CD8-positive, alpha-beta memory T cell (primary cell): ENCODE measurements at regions not wholly inside any gene's neighbourhood (a gene's known extent, or its start where the extent isn't known, plus 50 kb on each side); places are given as distances from the start of the nearest gene placed in this dataset.

Experiments
- CTCF ChIA-PET: fragments of 350-600 bp; sonication (Branson Sonifier 250); formaldehyde crosslinking; loops from one replicate; lab custom pipeline; 2021; ENCODE audit warnings: antibody characterized with exemption; lab: Charles Lee
- POLR2A ChIA-PET: fragments of 350-600 bp; sonication (Branson Sonifier 250); formaldehyde crosslinking; loops from one replicate; lab custom pipeline; 2021; ENCODE audit warnings: antibody characterized with exemption; lab: Charles Lee
- DNase-seq, 5 donors: peaks; one replicate each; pipeline versions ENCODE4 v3.0.0 to v3.0.0-alpha.2; 2020 to 2022; ENCODE audit warnings: mixed read lengths in 1 of 5
- H3K27ac ChIP-seq: one replicate; pipeline ENCODE4 v1.7.0; 2013; ENCODE audit warnings: low read depth, mild to moderate bottlenecking, low read length, moderate library complexity
- H3K27me3 ChIP-seq: 2 replicates; pipeline ENCODE4 v1.7.0; 2013; ENCODE audit warnings: low read length, mild to moderate bottlenecking; ENCODE audit not compliant: insufficient read depth, poor library complexity, severe bottlenecking
- H3K36me3 ChIP-seq: 2 replicates; pipeline ENCODE4 v1.7.0; 2013; ENCODE audit warnings: mild to moderate bottlenecking, low read length, moderate library complexity; ENCODE audit not compliant: insufficient read depth
- H3K4me1 ChIP-seq: 2 replicates; pipeline ENCODE4 v1.7.0; 2013; ENCODE audit warnings: mild to moderate bottlenecking, low read length, moderate library complexity; ENCODE audit not compliant: insufficient read depth
- H3K4me3 ChIP-seq: 2 replicates; pipeline ENCODE4 v1.7.0; 2013; ENCODE audit warnings: mild to moderate bottlenecking, low read length
- H3K9me3 ChIP-seq: 2 replicates; pipeline ENCODE4 v1.7.0; 2013; ENCODE audit warnings: mild to moderate bottlenecking, low read length
- H3K27ac Mint-ChIP-seq, 8 donors: one replicate each; pipeline ENCODE4 v1.8.0; 2020 to 2021; ENCODE audit warnings: mixed read lengths in 8 of 8, mild to moderate bottlenecking in 6 of 8, inconsistent platforms in 3 of 8, moderate library complexity in 3 of 8
- H3K27me3 Mint-ChIP-seq, 2 donors: one replicate each; pipeline ENCODE4 v1.8.0; 2020 to 2021; ENCODE audit warnings: mixed read lengths in 2 of 2, mild to moderate bottlenecking in 1 of 2, moderate library complexity in 1 of 2
- H3K36me3 Mint-ChIP-seq, 3 donors: one replicate each; pipeline ENCODE4 v1.8.0; 2020 to 2021; ENCODE audit warnings: mixed read lengths in 3 of 3, inconsistent platforms in 1 of 3, mild to moderate bottlenecking in 1 of 3
- H3K4me1 Mint-ChIP-seq, 3 donors: one replicate each; pipeline ENCODE4 v1.8.0; 2020 to 2021; ENCODE audit warnings: mixed read lengths in 3 of 3, inconsistent platforms in 1 of 3, mild to moderate bottlenecking in 1 of 3
- H3K4me3 Mint-ChIP-seq, 7 donors: one replicate each; pipeline ENCODE4 v1.8.0; 2020 to 2021; ENCODE audit warnings: mixed read lengths in 7 of 7, mild to moderate bottlenecking in 6 of 7, moderate library complexity in 4 of 7, inconsistent platforms in 2 of 7
- H3K9me3 Mint-ChIP-seq, 5 donors: one replicate each; pipeline ENCODE4 v1.8.0; 2020 to 2022; ENCODE audit warnings: mixed read lengths in 5 of 5, mild to moderate bottlenecking in 3 of 5, moderate library complexity in 2 of 5, inconsistent platforms in 1 of 5

DNA sequence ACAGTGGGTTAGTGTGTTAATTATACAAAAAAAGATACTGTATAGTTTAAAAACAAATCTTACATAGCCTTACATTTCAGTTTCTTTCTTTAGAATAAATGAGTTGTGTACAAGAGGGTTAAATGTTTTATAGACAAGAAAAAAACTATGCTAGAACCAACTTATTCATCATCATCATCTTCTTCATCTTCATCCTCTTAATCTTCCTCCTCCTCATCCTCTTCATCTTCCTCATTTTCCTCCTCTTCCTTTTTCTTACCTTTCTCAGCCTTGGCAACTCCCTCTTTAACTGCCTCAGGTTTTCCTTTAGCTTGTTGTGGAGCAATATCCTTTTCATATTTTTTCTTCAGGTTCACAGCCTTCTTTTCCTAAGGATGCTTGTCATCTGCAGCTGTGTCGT is 53.7 kb downstream of the RPS12 start:
- POLR2A ChIA-PET, result no interaction called here
- CTCF ChIA-PET, result no interaction called here
- DNase-seq, result no peak
- no peak overlapping the region for H3K4me3 Mint-ChIP-seq
- Histone ChIP-seq H3K4me3 (no peak overlapping the region), H3K36me3 (no peaks in the 10 kb centered on the region), H3K9me3 (no peaks in the 10 kb centered on the region), H3K27me3 (no peaks in the 10 kb centered on the region), H3K27ac (no peak overlapping the region), H3K4me1 (no peaks in the 10 kb centered on the region)
- no peaks in the 10 kb centered on the region for H3K36me3 Mint-ChIP-seq
- H3K9me3 Mint-ChIP-seq, result no peaks in the 10 kb centered on the region
- no peak overlapping the region for H3K27ac Mint-ChIP-seq
- no peaks in the 10 kb centered on the region for H3K4me1 Mint-ChIP-seq
- H3K27me3 Mint-ChIP-seq, result peaks cover 6 to 12% of the 10 kb centered on the region in 2 donors

DNA sequence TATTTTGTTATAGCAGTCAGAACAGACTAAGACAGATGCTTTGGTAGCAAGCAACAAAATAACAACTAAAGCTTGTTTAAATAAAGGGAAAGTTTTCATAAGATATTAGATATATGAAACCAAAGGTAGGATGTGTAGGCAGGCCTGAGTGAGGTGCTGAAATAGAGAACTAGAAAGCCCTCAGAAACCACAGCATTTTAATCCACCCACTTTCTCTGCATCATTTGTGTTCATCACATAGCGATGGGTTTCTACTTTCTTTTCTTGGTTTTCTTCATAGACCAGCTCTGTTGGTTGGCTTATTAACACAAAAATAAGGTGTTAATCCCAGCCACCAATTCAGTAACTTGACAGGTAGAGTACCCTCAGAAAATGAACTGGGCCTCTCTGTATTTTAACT is 58.6 kb downstream of the RPS12 start:
- DNase-seq, result no peak
- H3K27me3 Mint-ChIP-seq, result peaks cover 6 to 16% of the 10 kb centered on the region in 2 donors
- H3K36me3 ChIP-seq, result no peaks in the 10 kb centered on the region
- H3K27ac ChIP-seq, result no peak overlapping the region
- H3K4me3 ChIP-seq, result no peak overlapping the region
- no peaks in the 10 kb centered on the region for H3K27me3 ChIP-seq
- no peaks in the 10 kb centered on the region for H3K9me3 ChIP-seq
- H3K9me3 Mint-ChIP-seq, result peaks cover 0 to 4% (median 0%) of the 10 kb centered on the region in 5 donors
- H3K36me3 Mint-ChIP-seq, result peaks cover 0 to 5% (median 0%) of the 10 kb centered on the region in 3 donors
- H3K4me1 Mint-ChIP-seq, result no peaks in the 10 kb centered on the region
- POLR2A ChIA-PET, result interaction anchor here (0.6 kb wide), 1 partner anchor 38 kb away, joined by 6 read pairs; no protein-coding TSS in a partner anchor
- H3K4me3 Mint-ChIP-seq, result no peak overlapping the region
- H3K4me1 ChIP-seq, result no peaks in the 10 kb centered on the region
- no peak overlapping the region for H3K27ac Mint-ChIP-seq
- CTCF ChIA-PET, result no interaction called here

DNA sequence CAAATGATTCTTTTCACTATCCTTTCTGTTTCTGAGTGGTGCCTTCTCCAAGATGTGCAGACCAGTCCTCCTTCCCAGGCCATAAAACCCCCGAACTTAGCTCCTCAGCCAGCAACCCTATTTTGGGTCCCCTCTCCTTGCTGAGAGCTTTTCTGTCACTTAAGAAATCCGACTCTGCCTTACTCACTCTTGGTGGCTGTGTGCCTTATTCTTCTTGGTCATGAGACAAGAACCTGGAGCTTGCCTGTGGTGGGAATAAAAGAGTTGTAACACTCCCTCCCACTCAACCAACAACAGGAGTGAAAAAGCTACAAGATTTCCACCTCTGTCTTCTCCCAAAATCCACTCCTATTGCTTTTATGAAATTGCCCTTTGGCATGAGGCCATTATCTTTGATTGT is 62.6 kb downstream of the RPS12 start:
- H3K9me3 ChIP-seq, result no peaks in the 10 kb centered on the region
- no peak overlapping the region for H3K27ac ChIP-seq
- CTCF ChIA-PET, result no interaction called here
- no peak overlapping the region for H3K4me3 ChIP-seq
- H3K36me3 Mint-ChIP-seq, result peaks cover 0 to 5% (median 0%) of the 10 kb centered on the region in 3 donors
- no peaks in the 10 kb centered on the region for H3K4me1 ChIP-seq
- peaks cover 0 to 16% of the 10 kb centered on the region in 2 donors for H3K27me3 Mint-ChIP-seq
- no peaks in the 10 kb centered on the region for H3K27me3 ChIP-seq
- no peak overlapping the region for H3K4me3 Mint-ChIP-seq
- POLR2A ChIA-PET, result no interaction called here
- peak overlapping the region in 1 of 8 donors; percentile 15 for H3K27ac Mint-ChIP-seq
- H3K36me3 ChIP-seq, result no peaks in the 10 kb centered on the region
- no peaks in the 10 kb centered on the region for H3K4me1 Mint-ChIP-seq
- DNase-seq, result no peak
- H3K9me3 Mint-ChIP-seq, result peaks cover 0 to 4% (median 0%) of the 10 kb centered on the region in 5 donors

DNA sequence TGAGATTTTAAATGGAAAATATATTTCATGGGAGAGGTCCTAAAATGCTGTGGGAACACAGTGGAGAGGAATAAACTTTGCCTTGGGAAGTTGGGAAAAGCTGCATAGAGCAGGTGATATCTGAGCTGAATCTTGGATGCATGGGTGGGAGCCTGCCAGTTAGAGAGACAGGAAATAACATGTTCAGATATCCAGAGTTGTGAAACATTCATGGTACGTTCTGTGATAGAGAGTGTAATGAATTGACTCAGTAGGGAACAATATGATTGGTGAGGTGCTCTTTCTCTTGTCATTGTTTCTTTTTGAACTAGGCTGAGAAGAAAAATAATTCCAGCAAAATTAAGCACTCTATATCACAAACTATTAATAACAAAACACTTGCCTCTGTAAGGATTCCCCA is 72.8 kb downstream of the RPS12 start:
- CTCF ChIA-PET, result no interaction called here
- no peak for DNase-seq
- Histone ChIP-seq H3K27me3 (no peaks in the 10 kb centered on the region), H3K36me3 (no peaks in the 10 kb centered on the region), H3K9me3 (no peaks in the 10 kb centered on the region), H3K4me3 (no peak overlapping the region), H3K27ac (no peak overlapping the region), H3K4me1 (no peaks in the 10 kb centered on the region)
- Mint-ChIP-seq H3K27ac (no peak overlapping the region), H3K36me3 (no peaks in the 10 kb centered on the region), H3K9me3 (no peaks in the 10 kb centered on the region), H3K4me3 (no peak overlapping the region), H3K4me1 (no peaks in the 10 kb centered on the region), H3K27me3 (peaks cover 0 to under 1% of the 10 kb centered on the region in 2 donors)
- POLR2A ChIA-PET, result no interaction called here

DNA sequence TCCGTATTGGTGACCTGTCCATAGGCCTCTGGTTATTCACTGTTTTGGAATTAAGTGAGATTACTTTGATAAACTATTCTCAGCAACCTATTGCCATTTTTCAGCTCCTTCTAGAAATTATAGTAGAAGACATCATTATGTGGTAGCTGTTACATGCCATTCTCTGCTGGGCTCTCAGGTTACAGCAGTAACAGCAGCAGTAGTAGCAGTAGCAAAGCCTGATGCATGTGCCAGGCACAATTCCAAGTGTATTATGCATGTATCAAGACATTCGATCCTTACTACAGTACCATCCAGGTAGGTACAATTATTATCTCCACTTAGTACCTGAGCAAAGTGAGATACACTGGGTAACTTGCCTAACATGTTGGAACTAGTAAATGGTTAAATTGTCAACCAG is 74.3 kb downstream of the RPS12 start:
- DNase-seq, result no peak
- H3K9me3 Mint-ChIP-seq, result no peaks in the 10 kb centered on the region

DNA sequence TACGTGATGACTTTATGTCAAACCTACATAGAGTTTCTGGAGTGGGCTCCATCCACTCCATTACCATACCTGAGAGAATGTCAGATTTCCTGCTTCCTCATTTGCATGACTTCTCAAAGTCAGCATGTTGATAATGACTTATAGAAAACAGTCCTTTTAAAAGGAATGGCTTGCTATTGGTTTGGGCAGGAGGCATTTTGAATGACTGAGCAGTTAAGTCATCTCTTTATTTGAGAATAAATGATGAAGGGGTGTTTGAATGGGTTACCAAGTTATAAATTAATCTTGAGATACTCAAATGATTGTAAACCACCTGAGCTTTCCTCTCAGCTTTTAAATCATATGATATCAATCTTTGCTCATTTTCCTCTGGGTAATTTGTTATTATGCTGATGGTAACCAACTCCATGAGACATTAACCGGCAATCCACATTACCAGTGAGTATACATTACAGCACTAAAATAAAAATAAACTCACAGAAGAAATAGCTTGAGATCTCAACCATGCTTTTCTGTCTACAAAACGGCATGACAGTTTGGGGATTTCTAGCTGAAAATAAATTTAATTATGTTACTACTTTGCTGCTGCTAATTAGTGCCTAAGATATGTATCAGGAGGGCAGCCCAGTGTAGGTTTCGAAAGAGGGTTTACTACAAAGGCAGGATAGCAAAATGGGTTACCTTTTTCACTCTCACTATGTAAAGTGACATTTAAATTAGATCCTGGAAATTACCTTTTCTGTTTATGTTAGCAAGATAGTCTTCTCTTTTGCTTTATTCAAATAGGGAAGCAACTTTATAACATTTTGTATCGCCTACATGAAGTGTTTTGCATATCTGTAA is 78.8 kb downstream of the RPS12 start:
- H3K27ac Mint-ChIP-seq, result no peak overlapping the region
- ChIA-PET POLR2A (no interaction called here), CTCF (no interaction called here)
- no peaks in the 10 kb centered on the region for H3K36me3 Mint-ChIP-seq
- H3K4me3 Mint-ChIP-seq, result no peak overlapping the region
- H3K27me3 Mint-ChIP-seq, result peaks cover 1 to 7% of the 10 kb centered on the region in 2 donors
- Histone ChIP-seq H3K4me1 (no peaks in the 10 kb centered on the region), H3K36me3 (no peaks in the 10 kb centered on the region), H3K27ac (no peak overlapping the region), H3K9me3 (no peaks in the 10 kb centered on the region), H3K27me3 (no peaks in the 10 kb centered on the region), H3K4me3 (no peak overlapping the region)
- DNase-seq, result no peak
- no peaks in the 10 kb centered on the region for H3K4me1 Mint-ChIP-seq
- no peaks in the 10 kb centered on the region for H3K9me3 Mint-ChIP-seq

More for the DNA sequence above, 74.3 kb downstream of the RPS12 start:
- Histone ChIP-seq H3K27me3 (no peaks in the 10 kb centered on the region), H3K27ac (no peak overlapping the region), H3K4me1 (no peaks in the 10 kb centered on the region), H3K36me3 (no peaks in the 10 kb centered on the region), H3K4me3 (no peak overlapping the region), H3K9me3 (no peaks in the 10 kb centered on the region)
- no peaks in the 10 kb centered on the region for H3K27me3 Mint-ChIP-seq
- no peaks in the 10 kb centered on the region for H3K36me3 Mint-ChIP-seq
- no peaks in the 10 kb centered on the region for H3K4me1 Mint-ChIP-seq
- H3K27ac Mint-ChIP-seq, result no peak overlapping the region
- CTCF ChIA-PET, result no interaction called here
- POLR2A ChIA-PET, result no interaction called here
- no peak overlapping the region for H3K4me3 Mint-ChIP-seq

DNA sequence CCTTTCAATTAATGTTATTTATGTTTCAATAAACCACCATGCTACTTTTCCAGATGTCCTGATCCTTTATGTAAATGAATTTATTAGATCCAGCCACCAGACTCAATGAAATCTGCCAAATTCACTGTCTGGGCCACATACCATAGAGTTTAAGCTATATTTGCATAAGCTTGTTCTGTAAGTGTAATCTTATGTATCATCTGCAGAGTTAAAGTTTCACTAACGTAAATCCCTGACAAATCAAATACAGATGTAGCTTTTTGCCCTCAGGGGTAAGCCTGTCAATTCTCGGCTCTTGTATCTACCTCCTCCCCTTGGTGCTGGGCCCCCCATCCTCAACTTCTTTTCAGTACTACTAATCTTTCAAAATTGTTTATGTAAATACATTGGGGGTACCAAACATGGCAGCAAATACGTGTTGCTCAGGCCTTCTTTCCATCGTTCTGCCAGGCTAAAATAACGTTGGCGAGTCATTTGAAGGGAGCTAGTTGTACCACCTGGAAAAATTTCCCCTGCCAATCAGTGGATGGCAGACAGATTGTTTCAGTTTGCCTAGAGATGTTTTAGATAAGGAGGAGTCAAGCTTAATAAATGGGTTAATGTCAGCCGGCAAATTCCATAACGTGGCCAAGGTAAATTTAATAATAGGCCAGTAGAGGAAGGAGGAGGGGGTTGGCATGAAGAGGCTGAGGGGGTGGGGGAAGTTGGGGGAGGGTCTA is 79.6 kb downstream of the RPS12 start:
- H3K4me1 ChIP-seq, result no peaks in the 10 kb centered on the region
- no peaks in the 10 kb centered on the region for H3K9me3 Mint-ChIP-seq
- ChIA-PET CTCF (no interaction called here), POLR2A (no interaction called here)
- no peaks in the 10 kb centered on the region for H3K4me1 Mint-ChIP-seq
- H3K36me3 ChIP-seq, result no peaks in the 10 kb centered on the region
- no peak overlapping the region for H3K4me3 ChIP-seq
- H3K27ac Mint-ChIP-seq, result no peak overlapping the region
- no peaks in the 10 kb centered on the region for H3K9me3 ChIP-seq
- H3K27me3 ChIP-seq, result no peaks in the 10 kb centered on the region
- no peak overlapping the region for H3K27ac ChIP-seq
- no peak for DNase-seq
- H3K4me3 Mint-ChIP-seq, result no peak overlapping the region
- peaks cover 1 to 7% of the 10 kb centered on the region in 2 donors for H3K27me3 Mint-ChIP-seq
- no peaks in the 10 kb centered on the region for H3K36me3 Mint-ChIP-seq

DNA sequence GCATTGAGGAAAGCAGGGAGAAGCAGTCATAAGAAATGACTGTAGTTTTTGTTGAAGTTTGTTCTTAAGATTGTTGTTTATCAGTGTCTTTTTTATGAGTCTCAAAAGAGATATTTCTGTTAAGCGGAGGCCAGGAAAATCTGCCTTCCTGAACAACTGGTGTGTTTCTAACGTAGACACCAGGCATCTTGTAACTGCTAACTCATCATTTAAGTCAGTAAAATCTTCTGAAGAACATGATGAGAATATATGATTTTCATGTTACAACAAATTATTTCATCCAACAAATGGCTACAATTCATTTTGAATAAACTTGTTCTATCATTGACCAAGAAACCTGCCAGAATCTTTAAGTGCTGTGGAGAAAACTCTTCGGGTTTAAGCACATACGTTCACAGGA is 84.0 kb downstream of the RPS12 start:
- Mint-ChIP-seq H3K27ac (no peak overlapping the region), H3K36me3 (no peaks in the 10 kb centered on the region), H3K9me3 (no peaks in the 10 kb centered on the region), H3K27me3 (peaks cover 3 to 7% of the 10 kb centered on the region in 2 donors), H3K4me1 (no peaks in the 10 kb centered on the region), H3K4me3 (no peak overlapping the region)
- no peaks in the 10 kb centered on the region for H3K36me3 ChIP-seq
- H3K4me1 ChIP-seq, result no peaks in the 10 kb centered on the region
- H3K27me3 ChIP-seq, result no peaks in the 10 kb centered on the region
- POLR2A ChIA-PET, result no interaction called here
- no peaks in the 10 kb centered on the region for H3K9me3 ChIP-seq
- CTCF ChIA-PET, result no interaction called here
- no peak for DNase-seq
- no peak overlapping the region for H3K4me3 ChIP-seq
- no peak overlapping the region for H3K27ac ChIP-seq
